Adrenal gland (tissue), 5 donors: ENCODE measurements at regions not wholly inside any gene's neighbourhood (a gene's known extent, or its start where the extent isn't known, plus 50 kb on each side); places are given as distances from the start of the nearest gene placed in this dataset.

ENCODE experiments used
- CTCF ChIP-seq, 6 experiments: fragments of 450-650 bp in 4 of 6; fragments of 200-600 bp in 2 of 6; sonication (generic) in 1 of 6; IDR thresholded peaks; 1 replicate in 5 of 6; 2 replicates in 1 of 6; pipeline versions ENCODE4 v1.5.1 to v1.8.0; 2016 to 2021; ENCODE audit warnings: antibody characterized with exemption in 6 of 6, mild to moderate bottlenecking in 2 of 6, moderate library complexity in 1 of 6
- POLR2A ChIP-seq, 2 donors: fragments of 450-650 bp; IDR thresholded peaks; one replicate each; pipeline ENCODE4 v1.6.1; 2017; ENCODE audit warnings: antibody characterized with exemption in 2 of 2, mild to moderate bottlenecking in 2 of 2, moderate library complexity in 1 of 2
- donor health status: DM: no; HTN: no; CAD: no.

GRCh38 chr9:96107436-96107835 lies 194.5 kb downstream of the HSD17B3 start:
- TF ChIP-seq CTCF (IDR thresholded peaks at IDR 0.05) (no peak), POLR2A (IDR thresholded peaks at IDR 0.05) (no peak)
